SK-N-SH (cell line): ENCODE measurements at regions not wholly inside any gene's neighbourhood (a gene's known extent, or its start where the extent isn't known, plus 50 kb on each side); places are given as distances from the start of the nearest gene placed in this dataset.

Experiments used
- CTCF ChIA-PET: fragments of 300-600, 350-600 bp; formaldehyde crosslinking; extraction: SDS; loops from one replicate; lab custom pipeline; 2021; lab: Yijun Ruan, JAX
- POLR2A ChIA-PET: fragments of 350-600 bp; sonication (Branson Sonifier 250); formaldehyde crosslinking; extraction: SDS; loops from one replicate; lab custom pipeline; 2020; ENCODE audit warnings: antibody characterized with exemption, inconsistent platforms; lab: Yijun Ruan, JAX
- DNase-seq: peaks from one replicate; pipeline ENCODE4 v3.0.0; 2012
- H2AFZ ChIP-seq: fragments of 200-600 bp; sonication (generic); 2 replicates; pipeline ENCODE4 v1.8.1; 2016; ENCODE audit warnings: antibody characterized with exemption, mild to moderate bottlenecking, low read depth
- H3F3A ChIP-seq: fragments of 200-600 bp; sonication (generic); replicated peaks from 2 replicates; pipeline ENCODE3; 2016; ENCODE audit warnings: antibody characterized with exemption, mild to moderate bottlenecking; ENCODE audit not compliant: insufficient read depth
- H3K27ac ChIP-seq, 2 experiments: fragments of 200-500 bp in 1 of 2; fragments of 200-600 bp in 1 of 2; sonication (Bioruptor generic) in 1 of 2; sonication (generic), shearing (Covaris generic) in 1 of 2; 2 replicates each; pipeline versions ENCODE4 v1.5.1 to v1.6.1; 2014 to 2016; ENCODE audit warnings: low read depth in 2 of 2, inconsistent platforms in 1 of 2, low read length in 1 of 2, mild to moderate bottlenecking in 1 of 2, mixed read lengths in 1 of 2
- H3K27me3 ChIP-seq: fragments of 200-600 bp; sonication (generic), shearing (Covaris generic); 2 replicates; pipeline ENCODE4 v1.6.1; 2016; ENCODE audit warnings: mixed run types; ENCODE audit not compliant: insufficient read depth
- H3K36me3 ChIP-seq, 2 experiments: fragments of 200-500 bp in 1 of 2; fragments of 200-600 bp in 1 of 2; sonication (Bioruptor generic) in 1 of 2; sonication (generic) in 1 of 2; replicated peaks in 1 of 2; 2 replicates each; pipeline versions ENCODE3 to v1.5.1; 2014 to 2016; ENCODE audit warnings: low read length in 1 of 2, mild to moderate bottlenecking in 1 of 2; ENCODE audit not compliant: insufficient read depth in 2 of 2, control insufficient read depth in 1 of 2
- H3K4me1 ChIP-seq, 2 experiments: fragments of 200-500 bp in 1 of 2; fragments of 200-600 bp in 1 of 2; sonication (Bioruptor generic) in 1 of 2; sonication (generic), shearing (Covaris generic) in 1 of 2; 2 replicates each; pipeline versions ENCODE4 v1.5.1 to v1.6.1; 2014 to 2016; ENCODE audit warnings: low read depth in 1 of 2, low read length in 1 of 2, mixed run types in 1 of 2; ENCODE audit not compliant: insufficient read depth in 2 of 2, control insufficient read depth in 1 of 2
- H3K4me2 ChIP-seq: fragments of 200-600 bp; sonication (generic), shearing (Covaris generic); 2 replicates; pipeline ENCODE4 v1.6.1; 2017; ENCODE audit warnings: mixed run types
- H3K4me3 ChIP-seq, 2 experiments: fragments of 200-500 bp in 1 of 2; fragments of 200-600 bp in 1 of 2; sonication (Bioruptor generic) in 1 of 2; sonication (generic), shearing (Covaris generic) in 1 of 2; 2 replicates each; pipeline versions ENCODE4 v1.5.1 to v1.8.1; 2014 to 2016; ENCODE audit warnings: low read depth in 2 of 2, inconsistent platforms in 1 of 2, low read length in 1 of 2, mild to moderate bottlenecking in 1 of 2, mixed read lengths in 1 of 2, moderate library complexity in 1 of 2
- H3K79me2 ChIP-seq: fragments of 200-600 bp; sonication (generic); 2 replicates; pipeline ENCODE4 v1.8.1; 2017; ENCODE audit warnings: mild to moderate bottlenecking; ENCODE audit not compliant: insufficient read depth
- H3K9ac ChIP-seq: fragments of 200-600 bp; sonication (generic); 2 replicates; pipeline ENCODE4 v1.6.1; 2017; ENCODE audit warnings: mixed run types
- H3K9me2 ChIP-seq: fragments of 200-600 bp; sonication (generic); 2 replicates; pipeline ENCODE4 v1.6.1; 2017; ENCODE audit warnings: mixed run types
- H3K9me3 ChIP-seq: fragments of 200-600 bp; sonication (generic); 2 replicates; pipeline ENCODE4 v1.6.1; 2017; ENCODE audit warnings: mixed run types, mild to moderate bottlenecking, moderate library complexity
- H4K20me1 ChIP-seq: fragments of 200-600 bp; sonication (generic); 2 replicates; pipeline ENCODE4 v1.6.1; 2017; ENCODE audit warnings: mild to moderate bottlenecking, mixed run types; ENCODE audit not compliant: insufficient read depth
- CHD2 ChIP-seq: fragments of 150-350 bp; IDR thresholded peaks from 2 replicates; pipeline ENCODE4 v1.6.1; 2018; ENCODE audit warnings: low read length; ENCODE audit not compliant: partially characterized antibody
- FOSL2 ChIP-seq: IDR thresholded peaks from 2 replicates; pipeline ENCODE4 v1.4.0; 2012; ENCODE audit warnings: low read depth, mild to moderate bottlenecking, moderate library complexity, borderline replicate concordance
- FOXJ3 ChIP-seq: sonication (generic); formaldehyde crosslinking; IDR thresholded peaks from 2 replicates; pipeline ENCODE4 v1.5.1; 2020; ENCODE audit warnings: mild to moderate bottlenecking, missing genetic modification reagents
- IRF3 ChIP-seq: fragments of 150-350 bp; IDR thresholded peaks from 2 replicates; pipeline ENCODE4 v1.6.1; 2016; ENCODE audit warnings: mild to moderate bottlenecking, low read depth, low read length
- MXI1 ChIP-seq: IDR thresholded peaks from 2 replicates; pipeline ENCODE4 v1.6.1; 2012; ENCODE audit warnings: mild to moderate bottlenecking, low read depth, low read length, improper control_type of control experiment
- NRF1 ChIP-seq: IDR thresholded peaks from 2 replicates; pipeline ENCODE4 v1.6.1; 2012; ENCODE audit warnings: low read depth, mild to moderate bottlenecking, low read length
- REST ChIP-seq: IDR thresholded peaks from 2 replicates; pipeline ENCODE4 v1.6.1; 2012; ENCODE audit warnings: mild to moderate bottlenecking, low read depth, low read length, moderate library complexity
- RXRA ChIP-seq: IDR thresholded peaks from 2 replicates; pipeline ENCODE4 v1.4.0; 2012; ENCODE audit warnings: low read depth, mild to moderate bottlenecking, borderline replicate concordance
- SMC3 ChIP-seq: IDR thresholded peaks from 2 replicates; pipeline ENCODE4 v1.6.1; 2012; ENCODE audit warnings: low read depth, low read length, improper control_type of control experiment
- TAF1 ChIP-seq: IDR thresholded peaks from 2 replicates; pipeline ENCODE4 v1.6.1; 2012; ENCODE audit warnings: low read depth, mild to moderate bottlenecking, low read length, moderate library complexity, borderline replicate concordance
- USF2 ChIP-seq: fragments of 150-350 bp; IDR thresholded peaks from 2 replicates; pipeline ENCODE4 v1.6.1; 2017; ENCODE audit warnings: antibody characterized with exemption, low read length, low read depth, borderline replicate concordance
- ZBTB33 ChIP-seq: IDR thresholded peaks from 2 replicates; pipeline ENCODE4 v1.4.0; 2012; ENCODE audit warnings: low read depth, borderline replicate concordance
- WGBS: methylation state at CpG from one replicate; pipeline ENCODE4 v1.1.6; 2017; ENCODE audit warnings: low lambda C conversion rate; 5-methylcytosine and 5-hydroxymethylcytosine counted together

- POLR2A ChIA-PET = no interaction called here
- TF ChIP-seq FOSL2 = no peak
- TF ChIP-seq ZBTB33 = no peak
- TF ChIP-seq USF2 = no peak
- no peak for TF ChIP-seq CHD2
- TF ChIP-seq FOXJ3 (CRISPR knock-in tag) = no peak
- TF ChIP-seq MXI1 = no peak
- no peak for TF ChIP-seq IRF3
- no peak for TF ChIP-seq RXRA
- no peak for TF ChIP-seq NRF1
- no peak for TF ChIP-seq SMC3
- TF ChIP-seq REST = no peak
- TF ChIP-seq TAF1 = no peak
- TF ChIP-seq, all 33 proteins: peak for 0
- H3K9ac ChIP-seq = no peak overlapping the region
- no peaks in the 10 kb centered on the region; a peak in 1 of 4 replicates for H3K4me1 ChIP-seq
- no peaks in the 10 kb centered on the region for H3K9me2 ChIP-seq
- DNase-seq = no peak
- no peaks in the 10 kb centered on the region for H4K20me1 ChIP-seq
- WGBS = 69% methylated on average over 3 of the region's 3 CpGs
- H3K27me3 ChIP-seq = no peaks in the 10 kb centered on the region
- H3K36me3 ChIP-seq = no peaks in the 10 kb centered on the region
- H3F3A ChIP-seq = no peaks in the 10 kb centered on the region
- no peaks in the 10 kb centered on the region for H3K9me3 ChIP-seq
- H3K79me2 ChIP-seq = no peaks in the 10 kb centered on the region
- H3K27ac ChIP-seq = no peak overlapping the region
- CTCF ChIA-PET = no interaction called here
- no peak overlapping the region for H3K4me3 ChIP-seq
- H2AFZ ChIP-seq = no peak overlapping the region
- H3K4me2 ChIP-seq = no peak overlapping the region
Measured at GRCh38 chr6:156313037-156313436, 464.1 kb upstream of the ARID1B start.
